ENCODE measurements at regions not wholly inside any gene's neighbourhood (a gene's known extent, or its start where the extent isn't known, plus 50 kb on each side); places are given as distances from the start of the nearest gene placed in this dataset.
"Not testable (repeated sequence)": the region's sequence is repeated elsewhere in the genome, so short reads cannot be mapped to it uniquely, and the experiment has no call there.

GRCh38 chr21:6043430-6044275 is 4477.7 kb upstream of the TPTE start:
- not testable (repeated sequence) for H3K4me3 Mint-ChIP-seq, H3K4me1 Mint-ChIP-seq, DNase-seq, H3K9me3 Mint-ChIP-seq, H3K27ac Mint-ChIP-seq, H3K27me3 Mint-ChIP-seq
- ATAC-seq: peak; percentile 87

DNA sequence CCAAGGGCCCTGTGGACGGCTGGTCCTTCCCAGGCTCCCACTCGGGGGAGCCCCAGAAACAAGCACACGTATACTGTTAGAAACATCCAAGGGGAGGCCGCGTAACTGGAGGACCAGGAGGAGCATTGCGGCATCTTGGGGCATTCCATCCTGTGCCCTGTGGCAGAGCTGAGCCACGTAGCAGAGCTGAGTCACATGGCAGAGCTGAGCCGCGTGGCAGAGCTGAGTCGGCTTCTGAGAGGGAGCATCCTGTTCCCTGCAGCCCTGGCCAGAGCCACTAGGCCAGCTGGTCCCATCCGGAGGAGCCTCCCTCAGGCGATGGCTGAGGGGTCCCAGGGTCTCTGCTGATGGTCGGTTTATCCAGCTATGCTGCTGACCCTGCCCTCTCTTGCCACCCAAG is 4476.7 kb upstream of the TPTE start:
- not testable (repeated sequence) for ATAC-seq, H3K27ac Mint-ChIP-seq, H3K27me3 Mint-ChIP-seq, H3K4me3 Mint-ChIP-seq, DNase-seq, H3K9me3 Mint-ChIP-seq, H3K4me1 Mint-ChIP-seq

DNA sequence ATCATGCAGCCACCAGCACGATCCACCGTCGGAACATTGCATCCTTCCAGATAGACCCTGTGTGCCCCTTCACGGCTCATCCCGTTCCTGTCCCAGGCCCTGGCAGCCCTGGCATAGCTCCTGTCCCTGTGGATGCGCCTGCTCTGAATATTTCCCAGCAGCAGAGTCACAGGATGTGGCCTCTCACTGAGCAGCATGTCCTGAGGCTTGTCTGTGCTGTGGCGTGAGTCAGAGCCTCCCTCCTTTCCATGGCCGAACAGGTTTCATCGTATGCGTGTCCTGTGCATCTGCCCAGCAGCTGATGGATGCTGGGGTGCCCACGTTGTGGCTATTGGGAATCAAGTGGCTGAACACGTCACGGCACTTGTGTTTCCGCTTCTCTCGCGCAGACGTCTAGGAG is 4471.5 kb upstream of the TPTE start:
- ATAC-seq, H3K4me1 Mint-ChIP-seq, H3K27ac Mint-ChIP-seq, DNase-seq, H3K9me3 Mint-ChIP-seq, H3K4me3 Mint-ChIP-seq, H3K27me3 Mint-ChIP-seq: not testable (repeated sequence)

GRCh38 chr21:6052109-6052508 is 4469.3 kb upstream of the TPTE start:
- H3K4me3 Mint-ChIP-seq: not testable (repeated sequence)

GRCh38 chr21:6053145-6053544 is 4468.2 kb upstream of the TPTE start:
- not testable (repeated sequence) for H3K9me3 Mint-ChIP-seq, ATAC-seq, H3K4me1 Mint-ChIP-seq, DNase-seq, H3K27ac Mint-ChIP-seq, H3K4me3 Mint-ChIP-seq, H3K27me3 Mint-ChIP-seq

More at GRCh38 chr21:6052109-6052508, 4469.3 kb upstream of the TPTE start:
- DNase-seq, ATAC-seq, H3K27ac Mint-ChIP-seq, H3K9me3 Mint-ChIP-seq, H3K4me1 Mint-ChIP-seq, H3K27me3 Mint-ChIP-seq: not testable (repeated sequence)

- H3K27me3 Mint-ChIP-seq: not testable (repeated sequence)
Observed at GRCh38 chr21:6058997-6059396, 4462.4 kb upstream of the TPTE start.

GRCh38 chr21:6060054-6060681 is 4461.2 kb upstream of the TPTE start:
- not testable (repeated sequence) for H3K27ac Mint-ChIP-seq, DNase-seq, H3K27me3 Mint-ChIP-seq, H3K4me3 Mint-ChIP-seq, ATAC-seq, H3K9me3 Mint-ChIP-seq, H3K4me1 Mint-ChIP-seq

More at GRCh38 chr21:6058997-6059396, 4462.4 kb upstream of the TPTE start:
- H3K27ac Mint-ChIP-seq, H3K4me3 Mint-ChIP-seq, H3K4me1 Mint-ChIP-seq, ATAC-seq, H3K9me3 Mint-ChIP-seq, DNase-seq: not testable (repeated sequence)

DNA sequence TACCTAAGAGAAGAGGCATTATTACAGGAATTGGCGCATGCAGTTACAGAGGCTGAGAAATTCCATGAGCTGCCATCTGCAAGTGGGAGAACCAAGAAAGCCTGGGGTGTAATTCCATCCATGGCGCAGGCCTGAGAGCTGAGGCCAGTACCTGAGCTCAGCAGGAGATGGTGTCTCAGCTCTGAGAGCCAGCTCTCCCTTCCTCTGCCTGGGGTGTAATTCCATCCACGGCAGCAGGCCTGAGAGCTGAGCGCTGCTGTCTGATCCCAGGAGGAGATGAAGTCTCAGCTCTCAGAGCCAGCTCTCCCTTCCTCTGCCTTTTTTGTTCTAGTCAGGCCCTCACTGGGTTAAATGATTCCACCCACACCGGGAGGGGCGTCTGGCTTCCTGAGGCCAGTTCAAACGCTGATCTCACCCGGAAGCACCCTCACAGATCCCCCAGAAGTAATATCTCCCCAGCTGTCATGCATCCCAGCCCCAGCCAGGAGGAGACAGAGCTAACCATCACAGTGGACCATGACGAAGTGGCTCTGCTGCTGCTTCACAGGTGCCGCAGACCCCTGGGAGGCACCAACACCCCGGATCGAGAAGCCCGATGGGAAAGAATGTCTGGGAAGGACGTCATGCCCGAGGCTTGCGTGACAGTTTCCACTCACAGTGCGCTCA is 4454.9 kb upstream of the TPTE start:
- H3K4me3 Mint-ChIP-seq, H3K27ac Mint-ChIP-seq, DNase-seq, H3K9me3 Mint-ChIP-seq, H3K27me3 Mint-ChIP-seq, ATAC-seq, H3K4me1 Mint-ChIP-seq: not testable (repeated sequence)

- not testable (repeated sequence) for DNase-seq, H3K4me3 Mint-ChIP-seq, ATAC-seq, H3K27me3 Mint-ChIP-seq, H3K9me3 Mint-ChIP-seq, H3K4me1 Mint-ChIP-seq, H3K27ac Mint-ChIP-seq
Observed at GRCh38 chr21:6068098-6068831, 4453.1 kb upstream of the TPTE start.

GRCh38 chr21:6070213-6070612 is 4451.2 kb upstream of the TPTE start:
- peak overlapping the region in 1 of 2 donors; percentile 94 for H3K27ac Mint-ChIP-seq
- H3K27me3 Mint-ChIP-seq, H3K4me1 Mint-ChIP-seq, DNase-seq, ATAC-seq, H3K9me3 Mint-ChIP-seq: not testable (repeated sequence)
- H3K4me3 Mint-ChIP-seq: peak overlapping the region in 1 of 2 donors; percentile 13

- not testable (repeated sequence) for H3K27me3 Mint-ChIP-seq, H3K4me3 Mint-ChIP-seq, H3K27ac Mint-ChIP-seq, DNase-seq, ATAC-seq, H3K4me1 Mint-ChIP-seq, H3K9me3 Mint-ChIP-seq
Observed at GRCh38 chr21:6072691-6073090, 4448.7 kb upstream of the TPTE start.

DNA sequence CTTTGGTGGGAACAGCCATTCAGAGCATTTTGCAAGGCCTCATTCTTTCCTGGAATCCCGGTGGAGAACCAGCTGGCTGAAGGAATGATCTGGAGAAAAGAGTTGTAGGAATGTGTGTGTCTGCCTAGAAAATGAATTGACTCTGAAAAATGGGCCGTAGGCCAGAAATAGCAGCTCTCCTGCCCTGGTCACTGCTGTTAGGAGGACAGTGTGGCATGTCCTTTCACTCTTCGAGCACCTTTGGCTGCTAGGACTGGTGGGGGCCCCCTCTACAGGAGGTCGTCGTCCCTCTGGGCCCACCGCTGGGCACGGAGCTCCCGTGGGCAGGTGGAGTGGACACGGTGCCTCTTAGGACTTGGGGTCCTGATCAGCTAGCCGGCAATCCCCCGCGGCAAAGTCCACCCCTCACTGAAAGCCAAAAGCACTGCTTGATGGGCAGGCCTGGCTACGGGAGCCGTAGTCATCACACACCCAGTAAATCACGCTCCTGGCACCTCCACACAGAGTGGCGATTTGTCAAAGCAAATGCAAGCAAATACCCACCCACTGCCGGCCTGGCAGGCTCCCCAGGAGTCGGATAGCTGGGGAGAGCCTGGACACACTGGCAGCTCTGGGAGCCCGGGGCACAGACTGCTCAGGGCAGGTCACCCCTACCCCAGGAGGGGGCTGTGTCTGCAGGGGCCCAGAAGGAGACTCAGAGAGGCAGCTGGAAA is 4447.2 kb upstream of the TPTE start:
- H3K4me1 Mint-ChIP-seq: not testable (repeated sequence)

DNA sequence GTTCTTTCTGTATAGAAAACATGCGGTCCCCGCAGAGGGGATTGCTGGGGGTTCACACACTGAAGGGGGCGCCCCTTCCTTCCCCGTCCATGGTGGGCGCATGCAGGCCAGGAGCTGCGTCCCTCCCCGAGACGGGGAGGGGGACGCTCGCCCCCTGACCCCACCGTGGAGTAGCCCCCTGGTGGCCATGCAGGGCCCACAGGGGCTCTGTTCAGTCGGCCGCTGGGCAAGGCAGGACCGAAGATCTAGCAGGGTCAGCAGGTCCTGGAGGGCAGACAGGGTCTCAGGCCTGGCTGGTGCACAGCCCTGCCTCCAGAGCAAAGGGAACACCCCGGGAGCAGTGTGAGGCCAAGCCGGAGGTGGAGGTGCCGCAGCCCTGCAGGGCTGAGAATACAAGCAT is 4446.4 kb upstream of the TPTE start:
- H3K27ac Mint-ChIP-seq, H3K4me1 Mint-ChIP-seq, H3K27me3 Mint-ChIP-seq, H3K4me3 Mint-ChIP-seq, ATAC-seq, H3K9me3 Mint-ChIP-seq, DNase-seq: not testable (repeated sequence)

More for the DNA sequence above, 4447.2 kb upstream of the TPTE start:
- ATAC-seq, DNase-seq, H3K9me3 Mint-ChIP-seq, H3K4me3 Mint-ChIP-seq, H3K27ac Mint-ChIP-seq, H3K27me3 Mint-ChIP-seq: not testable (repeated sequence)

DNA sequence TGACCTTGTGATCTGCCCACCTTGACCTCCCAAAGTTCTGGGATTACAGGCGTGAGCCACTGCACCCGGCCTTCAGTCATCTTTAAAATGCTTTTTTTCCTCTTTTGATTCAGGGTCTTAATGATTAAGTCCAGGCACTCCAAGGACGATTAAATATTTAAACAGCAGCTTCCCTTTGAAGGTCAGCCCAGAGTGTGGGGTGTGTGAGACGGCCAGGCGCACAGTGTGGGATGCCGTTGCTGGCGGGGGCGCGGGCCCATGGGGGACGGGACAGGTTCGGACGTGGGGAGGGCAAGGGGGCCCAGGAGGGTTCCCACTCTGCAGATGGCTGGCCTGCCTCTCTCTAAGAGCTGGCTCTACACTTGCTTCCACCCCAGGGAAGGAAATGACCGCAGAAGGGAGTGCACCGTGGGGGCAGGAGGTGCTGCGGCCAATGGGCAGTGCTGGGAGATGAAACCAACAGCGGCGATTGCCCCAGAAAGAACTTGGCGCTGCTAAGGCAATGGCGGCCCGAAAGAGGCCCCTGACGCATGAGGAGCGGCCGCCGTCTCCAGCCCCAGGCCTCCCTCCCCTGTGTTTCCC is 4445.7 kb upstream of the TPTE start:
- not testable (repeated sequence) for H3K4me1 Mint-ChIP-seq, DNase-seq, H3K27ac Mint-ChIP-seq, H3K4me3 Mint-ChIP-seq, H3K27me3 Mint-ChIP-seq, ATAC-seq, H3K9me3 Mint-ChIP-seq

- not testable (repeated sequence) for H3K4me1 Mint-ChIP-seq, H3K9me3 Mint-ChIP-seq, H3K27ac Mint-ChIP-seq, ATAC-seq, H3K27me3 Mint-ChIP-seq, DNase-seq, H3K4me3 Mint-ChIP-seq
Observed at GRCh38 chr21:6077358-6077757, 4444.0 kb upstream of the TPTE start.
